ENCODE measurements at regions not wholly inside any gene's neighbourhood (a gene's known extent, or its start where the extent isn't known, plus 50 kb on each side); places are given as distances from the start of the nearest gene placed in this dataset.

GRCh38 chr14:81841346-81841745 is 307.7 kb upstream of the SEL1L start:
- TF ChIP-seq, protein P1, sequence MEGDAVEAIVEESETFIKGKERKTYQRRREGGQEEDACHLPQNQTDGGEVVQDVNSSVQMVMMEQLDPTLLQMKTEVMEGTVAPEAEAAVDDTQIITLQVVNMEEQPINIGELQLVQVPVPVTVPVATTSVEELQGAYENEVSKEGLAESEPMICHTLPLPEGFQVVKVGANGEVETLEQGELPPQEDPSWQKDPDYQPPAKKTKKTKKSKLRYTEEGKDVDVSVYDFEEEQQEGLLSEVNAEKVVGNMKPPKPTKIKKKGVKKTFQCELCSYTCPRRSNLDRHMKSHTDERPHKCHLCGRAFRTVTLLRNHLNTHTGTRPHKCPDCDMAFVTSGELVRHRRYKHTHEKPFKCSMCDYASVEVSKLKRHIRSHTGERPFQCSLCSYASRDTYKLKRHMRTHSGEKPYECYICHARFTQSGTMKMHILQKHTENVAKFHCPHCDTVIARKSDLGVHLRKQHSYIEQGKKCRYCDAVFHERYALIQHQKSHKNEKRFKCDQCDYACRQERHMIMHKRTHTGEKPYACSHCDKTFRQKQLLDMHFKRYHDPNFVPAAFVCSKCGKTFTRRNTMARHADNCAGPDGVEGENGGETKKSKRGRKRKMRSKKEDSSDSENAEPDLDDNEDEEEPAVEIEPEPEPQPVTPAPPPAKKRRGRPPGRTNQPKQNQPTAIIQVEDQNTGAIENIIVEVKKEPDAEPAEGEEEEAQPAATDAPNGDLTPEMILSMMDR (IDR thresholded peaks at IDR 0.05; ENCODE audit: low read length) = no peak
- no peak for TF ChIP-seq EZH2 (IDR thresholded peaks at IDR 0.05; ENCODE audit: borderline replicate concordance, low read length)
